Thyroid gland (tissue), 4 donors: ENCODE measurements at regions not wholly inside any gene's neighbourhood (a gene's known extent, or its start where the extent isn't known, plus 50 kb on each side); places are given as distances from the start of the nearest gene placed in this dataset.

Experiments
- CTCF ChIP-seq, 6 experiments: fragments of 200-600 bp in 3 of 6; fragments of 450-650 bp in 3 of 6; sonication (generic) in 3 of 6; IDR thresholded peaks; one replicate each; pipeline ENCODE4 v1.5.1; 2016 to 2019; ENCODE audit warnings: antibody characterized with exemption in 6 of 6, mild to moderate bottlenecking in 2 of 6, inconsistent platforms in 1 of 6, moderate library complexity in 1 of 6
- POLR2A ChIP-seq, 2 donors: fragments of 450-650 bp; IDR thresholded peaks; one replicate each; pipeline ENCODE4 v1.6.1; 2017; ENCODE audit warnings: antibody characterized with exemption in 2 of 2, mild to moderate bottlenecking in 2 of 2, moderate library complexity in 1 of 2

- TF ChIP-seq CTCF (IDR thresholded peaks at IDR 0.05) (no peak), POLR2A (IDR thresholded peaks at IDR 0.05) (no peak)
Measured at GRCh38 chr1:90457985-90458384, 259.1 kb downstream of the BARHL2 start.
